ENCODE measurements at regions not wholly inside any gene's neighbourhood (a gene's known extent, or its start where the extent isn't known, plus 50 kb on each side); places are given as distances from the start of the nearest gene placed in this dataset.

- TF ChIP-seq, protein P1, sequence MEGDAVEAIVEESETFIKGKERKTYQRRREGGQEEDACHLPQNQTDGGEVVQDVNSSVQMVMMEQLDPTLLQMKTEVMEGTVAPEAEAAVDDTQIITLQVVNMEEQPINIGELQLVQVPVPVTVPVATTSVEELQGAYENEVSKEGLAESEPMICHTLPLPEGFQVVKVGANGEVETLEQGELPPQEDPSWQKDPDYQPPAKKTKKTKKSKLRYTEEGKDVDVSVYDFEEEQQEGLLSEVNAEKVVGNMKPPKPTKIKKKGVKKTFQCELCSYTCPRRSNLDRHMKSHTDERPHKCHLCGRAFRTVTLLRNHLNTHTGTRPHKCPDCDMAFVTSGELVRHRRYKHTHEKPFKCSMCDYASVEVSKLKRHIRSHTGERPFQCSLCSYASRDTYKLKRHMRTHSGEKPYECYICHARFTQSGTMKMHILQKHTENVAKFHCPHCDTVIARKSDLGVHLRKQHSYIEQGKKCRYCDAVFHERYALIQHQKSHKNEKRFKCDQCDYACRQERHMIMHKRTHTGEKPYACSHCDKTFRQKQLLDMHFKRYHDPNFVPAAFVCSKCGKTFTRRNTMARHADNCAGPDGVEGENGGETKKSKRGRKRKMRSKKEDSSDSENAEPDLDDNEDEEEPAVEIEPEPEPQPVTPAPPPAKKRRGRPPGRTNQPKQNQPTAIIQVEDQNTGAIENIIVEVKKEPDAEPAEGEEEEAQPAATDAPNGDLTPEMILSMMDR (optimal IDR thresholded peaks at IDR 0.05 in 1 of 3, IDR thresholded peaks at IDR 0.05 in 1 of 3, conservative IDR thresholded peaks at IDR 0.05 in 1 of 3; ENCODE audit: extremely low read depth in 1 of 3, insufficient read depth in 2 of 3, low read length in 3 of 3): no peak
- no peak for TF ChIP-seq EZH2 (IDR thresholded peaks at IDR 0.05; ENCODE audit: low read length)
Observed at GRCh38 chr5:176728831-176729251, 81.5 kb upstream of the UNC5A start.

Data from keratinocyte (primary cell).